Type B pancreatic cell (in vitro differentiated cells): ENCODE measurements at regions not wholly inside any gene's neighbourhood (a gene's known extent, or its start where the extent isn't known, plus 50 kb on each side); places are given as distances from the start of the nearest gene placed in this dataset.

Experiments used
- DNase-seq: peaks from one replicate; pipeline ENCODE4 v3.0.0; 2021; ENCODE audit warnings: mixed read lengths; ENCODE audit not compliant: unreplicated experiment; ENCODE audit errors: extremely low spot score
- H3K27ac Mint-ChIP-seq: 2 replicates; pipeline ENCODE4 v1.8.0; 2021; ENCODE audit warnings: mild to moderate bottlenecking, mixed read lengths
- H3K27me3 Mint-ChIP-seq: 2 replicates; pipeline ENCODE4 v1.8.0; 2021; ENCODE audit warnings: mixed read lengths
- H3K36me3 Mint-ChIP-seq: 2 replicates; pipeline ENCODE4 v1.8.0; 2021; ENCODE audit warnings: mixed read lengths
- H3K4me1 Mint-ChIP-seq: one replicate; pipeline ENCODE4 v1.8.0; 2021; ENCODE audit warnings: mixed read lengths; ENCODE audit not compliant: unreplicated experiment
- H3K4me3 Mint-ChIP-seq: 2 replicates; pipeline ENCODE4 v1.8.0; 2021; ENCODE audit warnings: mild to moderate bottlenecking, mixed read lengths
- H3K9me3 Mint-ChIP-seq: 2 replicates; pipeline ENCODE4 v1.8.0; 2021; ENCODE audit warnings: mixed read lengths
- TF ChIP-seq, protein P1 (sequence below): fragments of 200-600 bp; sonication (generic); conservative IDR thresholded peaks from 2 replicates; pipeline ENCODE4 v1.5.0; 2021; ENCODE audit warnings: antibody characterized with exemption, mild to moderate bottlenecking

- Mint-ChIP-seq H3K27ac (no peak overlapping the region), H3K4me1 (peaks cover 9% of the 10 kb centered on the region), H3K36me3 (no peaks in the 10 kb centered on the region), H3K27me3 (no peaks in the 10 kb centered on the region), H3K9me3 (no peaks in the 10 kb centered on the region), H3K4me3 (no peak overlapping the region)
- DNase-seq: no peak
- TF ChIP-seq, protein P1, sequence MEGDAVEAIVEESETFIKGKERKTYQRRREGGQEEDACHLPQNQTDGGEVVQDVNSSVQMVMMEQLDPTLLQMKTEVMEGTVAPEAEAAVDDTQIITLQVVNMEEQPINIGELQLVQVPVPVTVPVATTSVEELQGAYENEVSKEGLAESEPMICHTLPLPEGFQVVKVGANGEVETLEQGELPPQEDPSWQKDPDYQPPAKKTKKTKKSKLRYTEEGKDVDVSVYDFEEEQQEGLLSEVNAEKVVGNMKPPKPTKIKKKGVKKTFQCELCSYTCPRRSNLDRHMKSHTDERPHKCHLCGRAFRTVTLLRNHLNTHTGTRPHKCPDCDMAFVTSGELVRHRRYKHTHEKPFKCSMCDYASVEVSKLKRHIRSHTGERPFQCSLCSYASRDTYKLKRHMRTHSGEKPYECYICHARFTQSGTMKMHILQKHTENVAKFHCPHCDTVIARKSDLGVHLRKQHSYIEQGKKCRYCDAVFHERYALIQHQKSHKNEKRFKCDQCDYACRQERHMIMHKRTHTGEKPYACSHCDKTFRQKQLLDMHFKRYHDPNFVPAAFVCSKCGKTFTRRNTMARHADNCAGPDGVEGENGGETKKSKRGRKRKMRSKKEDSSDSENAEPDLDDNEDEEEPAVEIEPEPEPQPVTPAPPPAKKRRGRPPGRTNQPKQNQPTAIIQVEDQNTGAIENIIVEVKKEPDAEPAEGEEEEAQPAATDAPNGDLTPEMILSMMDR: no peak
These were observed 198.6 kb downstream of the DMRT2 start for GRCh38 chr9:1248743-1249142.

GRCh38 chr9:1253064-1253979 lies 203.2 kb downstream of the DMRT2 start:
- no peaks in the 10 kb centered on the region for H3K36me3 Mint-ChIP-seq
- TF ChIP-seq, protein P1: no peak
- DNase-seq: no peak
- H3K4me1 Mint-ChIP-seq: peaks cover 9% of the 10 kb centered on the region
- H3K9me3 Mint-ChIP-seq: no peaks in the 10 kb centered on the region
- no peak overlapping the region for H3K27ac Mint-ChIP-seq
- H3K27me3 Mint-ChIP-seq: no peaks in the 10 kb centered on the region
- no peak overlapping the region for H3K4me3 Mint-ChIP-seq

GRCh38 chr9:1254071-1254470 lies 203.9 kb downstream of the DMRT2 start:
- H3K4me1 Mint-ChIP-seq: peaks cover 9% of the 10 kb centered on the region
- H3K4me3 Mint-ChIP-seq: no peak overlapping the region
- DNase-seq: no peak
- no peak overlapping the region for H3K27ac Mint-ChIP-seq
- H3K27me3 Mint-ChIP-seq: no peaks in the 10 kb centered on the region
- TF ChIP-seq, protein P1: no peak
- H3K36me3 Mint-ChIP-seq: no peaks in the 10 kb centered on the region
- H3K9me3 Mint-ChIP-seq: no peaks in the 10 kb centered on the region

DNA sequence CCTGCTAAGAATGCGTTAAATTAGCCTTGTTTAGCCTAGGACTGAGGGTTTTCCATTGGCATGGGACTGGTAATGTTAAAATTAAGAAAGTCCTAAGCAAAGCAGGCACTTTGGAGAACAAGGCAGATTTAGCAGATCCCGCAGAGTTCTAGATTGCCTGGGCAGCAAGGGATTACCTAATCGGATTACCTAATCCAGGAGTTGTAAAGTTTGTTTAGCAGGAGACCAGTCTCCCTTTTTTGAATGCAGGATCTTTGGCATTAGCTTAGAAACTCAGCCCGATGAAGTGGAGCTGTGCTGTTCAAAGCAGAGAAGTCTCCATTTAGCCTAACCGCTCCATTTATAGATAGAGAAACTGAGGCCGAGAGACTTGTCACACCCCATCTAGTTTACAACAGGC lies 206.0 kb downstream of the DMRT2 start:
- H3K4me1 Mint-ChIP-seq: peaks cover 9% of the 10 kb centered on the region
- no peak for DNase-seq
- no peaks in the 10 kb centered on the region for H3K36me3 Mint-ChIP-seq
- H3K27ac Mint-ChIP-seq: no peak overlapping the region
- no peak overlapping the region for H3K4me3 Mint-ChIP-seq
- TF ChIP-seq, protein P1: no peak
- H3K9me3 Mint-ChIP-seq: no peaks in the 10 kb centered on the region
- H3K27me3 Mint-ChIP-seq: no peaks in the 10 kb centered on the region

DNA sequence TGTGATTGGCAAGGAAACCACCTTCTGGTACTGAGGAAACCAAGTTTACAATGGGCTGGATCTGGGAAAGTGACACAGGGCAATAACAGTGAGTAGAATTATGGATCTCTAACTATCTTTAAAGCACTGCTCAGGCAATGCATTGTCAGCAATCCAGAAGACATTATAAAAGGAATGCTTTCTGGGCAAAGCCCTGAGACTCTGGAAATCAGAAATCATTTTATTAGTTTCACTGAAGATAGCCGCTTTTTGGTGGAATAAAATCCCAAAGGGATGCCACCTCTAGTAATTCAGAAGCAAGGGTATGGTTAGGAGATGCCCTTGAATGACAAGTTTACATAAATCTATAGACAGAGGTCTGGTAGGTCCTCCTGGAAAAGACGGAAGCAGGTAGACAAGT lies 211.1 kb downstream of the DMRT2 start:
- no peaks in the 10 kb centered on the region for H3K4me1 Mint-ChIP-seq
- TF ChIP-seq, protein P1: no peak
- no peaks in the 10 kb centered on the region for H3K9me3 Mint-ChIP-seq
- DNase-seq: no peak
- no peak overlapping the region for H3K4me3 Mint-ChIP-seq
- H3K27me3 Mint-ChIP-seq: no peaks in the 10 kb centered on the region
- no peaks in the 10 kb centered on the region for H3K36me3 Mint-ChIP-seq
- H3K27ac Mint-ChIP-seq: no peak overlapping the region
